ENCODE measurements at regions not wholly inside any gene's neighbourhood (a gene's known extent, or its start where the extent isn't known, plus 50 kb on each side); places are given as distances from the start of the nearest gene placed in this dataset.

DNA sequence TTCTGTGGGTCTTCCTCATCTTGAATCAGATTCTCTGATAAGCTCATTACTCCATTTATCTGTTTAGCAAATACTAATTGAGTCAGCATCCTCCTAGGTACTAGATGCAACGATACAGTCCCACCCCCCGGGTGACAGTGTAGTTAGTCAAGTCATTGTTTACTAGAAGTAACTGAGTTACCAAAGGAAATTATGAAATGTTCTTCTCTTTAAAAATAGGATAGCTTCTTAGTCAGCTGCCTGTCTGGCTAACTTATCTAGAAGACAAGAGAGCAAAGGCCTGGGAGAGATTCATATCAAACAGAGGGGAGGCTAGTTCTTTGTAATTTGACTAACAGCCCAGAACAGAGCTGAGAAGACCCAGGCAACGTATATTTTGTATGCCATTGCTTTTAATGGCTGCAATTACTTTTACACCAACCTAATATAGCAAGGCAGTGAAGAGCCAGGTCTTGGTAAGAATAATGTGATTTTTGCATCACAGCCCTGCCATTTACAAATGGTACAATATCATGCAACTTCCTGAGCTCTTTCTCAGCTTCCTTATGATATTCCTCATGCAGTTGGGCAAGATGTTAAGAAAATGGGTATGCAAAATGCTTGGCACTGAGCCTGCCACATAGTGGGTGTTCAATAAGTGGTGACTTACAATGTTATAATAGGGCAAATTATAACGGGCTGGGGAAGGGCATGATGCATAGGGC is 149.9 kb downstream of the CHIC2 start (continued):
- TF ChIP-seq, protein P1, sequence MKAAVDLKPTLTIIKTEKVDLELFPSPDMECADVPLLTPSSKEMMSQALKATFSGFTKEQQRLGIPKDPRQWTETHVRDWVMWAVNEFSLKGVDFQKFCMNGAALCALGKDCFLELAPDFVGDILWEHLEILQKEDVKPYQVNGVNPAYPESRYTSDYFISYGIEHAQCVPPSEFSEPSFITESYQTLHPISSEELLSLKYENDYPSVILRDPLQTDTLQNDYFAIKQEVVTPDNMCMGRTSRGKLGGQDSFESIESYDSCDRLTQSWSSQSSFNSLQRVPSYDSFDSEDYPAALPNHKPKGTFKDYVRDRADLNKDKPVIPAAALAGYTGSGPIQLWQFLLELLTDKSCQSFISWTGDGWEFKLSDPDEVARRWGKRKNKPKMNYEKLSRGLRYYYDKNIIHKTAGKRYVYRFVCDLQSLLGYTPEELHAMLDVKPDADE (IDR thresholded peaks at IDR 0.05): no peak

DNA sequence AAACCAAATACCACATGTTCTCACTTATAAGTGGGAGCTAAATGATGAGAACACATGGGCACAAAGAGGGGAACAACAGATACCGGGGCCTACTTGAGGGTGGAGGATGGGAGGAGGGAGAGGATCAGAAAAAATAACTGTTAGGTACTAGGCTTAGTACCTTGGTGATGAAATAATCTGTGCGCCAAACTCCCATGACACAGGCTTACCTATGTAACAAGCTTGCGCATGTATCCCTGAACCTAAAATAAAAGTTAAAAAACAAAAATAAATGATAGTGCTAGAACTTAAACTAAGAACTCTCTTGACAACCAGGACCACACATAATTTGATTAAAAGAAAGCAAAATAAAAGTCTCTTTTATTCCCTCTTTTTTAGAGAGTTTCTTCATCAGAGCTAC is 150.6 kb downstream of the CHIC2 start:
- H4K20me1 ChIP-seq (replicated peaks; ENCODE audit: insufficient read depth): no peaks in the 10 kb centered on the region
- H3K27ac Mint-ChIP-seq: no peak overlapping the region
- no peaks in the 10 kb centered on the region for H3K36me3 Mint-ChIP-seq (ENCODE audit: low read depth)
- H3F3A ChIP-seq (replicated peaks; ENCODE audit: low read depth): no peaks in the 10 kb centered on the region
- H3K9me2 ChIP-seq (ENCODE audit: insufficient read depth): no peaks in the 10 kb centered on the region
- no peaks in the 10 kb centered on the region; the same call in 1 of the 3 replicates for H3K4me1 Mint-ChIP-seq
- no peaks in the 10 kb centered on the region for H3K4me1 ChIP-seq (ENCODE audit: insufficient read depth)
- ATAC-seq (no peak), DNase-seq (ENCODE audit: low spot score) (no peak)
- no peaks in the 10 kb centered on the region for H3K27me3 ChIP-seq (ENCODE audit: insufficient read depth)
- H3K4me2 ChIP-seq: no peak overlapping the region
- no peaks in the 10 kb centered on the region for H3K27me3 Mint-ChIP-seq (ENCODE audit: insufficient read depth, low read depth, poor library complexity)
- no peaks in the 10 kb centered on the region for H3K36me3 ChIP-seq (ENCODE audit: insufficient read depth)
- TF ChIP-seq ZNF114 (CRISPR knock-in tag; IDR thresholded peaks at IDR 0.05) (no peak), CREB1 (CRISPR knock-in tag; IDR thresholded peaks at IDR 0.05; ENCODE audit: low read depth) (no peak), ZNF331 (CRISPR knock-in tag; IDR thresholded peaks at IDR 0.05; ENCODE audit: low read depth) (no peak), JUNB (IDR thresholded peaks at IDR 0.05; ENCODE audit: unreplicated experiment) (no peak), POLR2AphosphoS5 (IDR thresholded peaks at IDR 0.05; ENCODE audit: low read depth) (no peak)
- TF ChIP-seq, protein P2, sequence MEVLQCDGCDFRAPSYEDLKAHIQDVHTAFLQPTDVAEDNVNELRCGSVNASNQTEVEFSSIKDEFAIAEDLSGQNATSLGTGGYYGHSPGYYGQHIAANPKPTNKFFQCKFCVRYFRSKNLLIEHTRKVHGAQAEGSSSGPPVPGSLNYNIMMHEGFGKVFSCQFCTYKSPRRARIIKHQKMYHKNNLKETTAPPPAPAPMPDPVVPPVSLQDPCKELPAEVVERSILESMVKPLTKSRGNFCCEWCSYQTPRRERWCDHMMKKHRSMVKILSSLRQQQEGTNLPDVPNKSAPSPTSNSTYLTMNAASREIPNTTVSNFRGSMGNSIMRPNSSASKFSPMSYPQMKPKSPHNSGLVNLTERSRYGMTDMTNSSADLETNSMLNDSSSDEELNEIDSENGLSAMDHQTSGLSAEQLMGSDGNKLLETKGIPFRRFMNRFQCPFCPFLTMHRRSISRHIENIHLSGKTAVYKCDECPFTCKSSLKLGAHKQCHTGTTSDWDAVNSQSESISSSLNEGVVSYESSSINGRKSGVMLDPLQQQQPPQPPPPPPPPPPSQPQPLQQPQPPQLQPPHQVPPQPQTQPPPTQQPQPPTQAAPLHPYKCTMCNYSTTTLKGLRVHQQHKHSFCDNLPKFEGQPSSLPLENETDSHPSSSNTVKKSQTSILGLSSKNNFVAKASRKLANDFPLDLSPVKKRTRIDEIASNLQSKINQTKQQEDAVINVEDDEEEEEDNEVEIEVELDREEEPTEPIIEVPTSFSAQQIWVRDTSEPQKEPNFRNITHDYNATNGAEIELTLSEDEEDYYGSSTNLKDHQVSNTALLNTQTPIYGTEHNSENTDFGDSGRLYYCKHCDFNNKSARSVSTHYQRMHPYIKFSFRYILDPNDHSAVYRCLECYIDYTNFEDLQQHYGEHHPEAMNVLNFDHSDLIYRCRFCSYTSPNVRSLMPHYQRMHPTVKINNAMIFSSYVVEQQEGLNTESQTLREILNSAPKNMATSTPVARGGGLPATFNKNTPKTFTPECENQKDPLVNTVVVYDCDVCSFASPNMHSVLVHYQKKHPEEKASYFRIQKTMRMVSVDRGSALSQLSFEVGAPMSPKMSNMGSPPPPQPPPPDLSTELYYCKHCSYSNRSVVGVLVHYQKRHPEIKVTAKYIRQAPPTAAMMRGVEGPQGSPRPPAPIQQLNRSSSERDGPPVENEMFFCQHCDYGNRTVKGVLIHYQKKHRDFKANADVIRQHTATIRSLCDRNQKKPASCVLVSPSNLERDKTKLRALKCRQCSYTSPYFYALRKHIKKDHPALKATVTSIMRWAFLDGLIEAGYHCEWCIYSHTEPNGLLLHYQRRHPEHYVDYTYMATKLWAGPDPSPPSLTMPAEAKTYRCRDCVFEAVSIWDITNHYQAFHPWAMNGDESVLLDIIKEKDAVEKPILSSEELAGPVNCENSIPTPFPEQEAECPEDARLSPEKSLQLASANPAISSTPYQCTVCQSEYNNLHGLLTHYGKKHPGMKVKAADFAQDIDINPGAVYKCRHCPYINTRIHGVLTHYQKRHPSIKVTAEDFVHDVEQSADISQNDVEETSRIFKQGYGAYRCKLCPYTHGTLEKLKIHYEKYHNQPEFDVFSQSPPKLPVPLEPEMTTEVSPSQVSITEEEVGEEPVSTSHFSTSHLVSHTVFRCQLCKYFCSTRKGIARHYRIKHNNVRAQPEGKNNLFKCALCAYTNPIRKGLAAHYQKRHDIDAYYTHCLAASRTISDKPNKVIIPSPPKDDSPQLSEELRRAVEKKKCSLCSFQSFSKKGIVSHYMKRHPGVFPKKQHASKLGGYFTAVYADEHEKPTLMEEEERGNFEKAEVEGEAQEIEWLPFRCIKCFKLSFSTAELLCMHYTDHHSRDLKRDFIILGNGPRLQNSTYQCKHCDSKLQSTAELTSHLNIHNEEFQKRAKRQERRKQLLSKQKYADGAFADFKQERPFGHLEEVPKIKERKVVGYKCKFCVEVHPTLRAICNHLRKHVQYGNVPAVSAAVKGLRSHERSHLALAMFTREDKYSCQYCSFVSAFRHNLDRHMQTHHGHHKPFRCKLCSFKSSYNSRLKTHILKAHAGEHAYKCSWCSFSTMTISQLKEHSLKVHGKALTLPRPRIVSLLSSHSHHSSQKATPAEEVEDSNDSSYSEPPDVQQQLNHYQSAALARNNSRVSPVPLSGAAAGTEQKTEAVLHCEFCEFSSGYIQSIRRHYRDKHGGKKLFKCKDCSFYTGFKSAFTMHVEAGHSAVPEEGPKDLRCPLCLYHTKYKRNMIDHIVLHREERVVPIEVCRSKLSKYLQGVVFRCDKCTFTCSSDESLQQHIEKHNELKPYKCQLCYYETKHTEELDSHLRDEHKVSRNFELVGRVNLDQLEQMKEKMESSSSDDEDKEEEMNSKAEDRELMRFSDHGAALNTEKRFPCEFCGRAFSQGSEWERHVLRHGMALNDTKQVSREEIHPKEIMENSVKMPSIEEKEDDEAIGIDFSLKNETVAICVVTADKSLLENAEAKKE (CRISPR knock-in tag; IDR thresholded peaks at IDR 0.05): no peak
- H3K4me3 Mint-ChIP-seq: no peak overlapping the region
- H3K9me3 Mint-ChIP-seq: peaks cover 3% of the 10 kb centered on the region; the same call in 2 of the 3 replicates
- no peak overlapping the region for H3K27ac ChIP-seq (ENCODE audit: low read depth)
- no peak overlapping the region for H2AFZ ChIP-seq
- H3K4me3 ChIP-seq: no peak overlapping the region
- no peaks in the 10 kb centered on the region for H3K79me2 ChIP-seq (replicated peaks; ENCODE audit: insufficient read depth)

Data from GM23338 (cell line).